Adrenal gland (tissue), 9 donors: ENCODE measurements at regions not wholly inside any gene's neighbourhood (a gene's known extent, or its start where the extent isn't known, plus 50 kb on each side); places are given as distances from the start of the nearest gene placed in this dataset.

Experiments used
- DNase-seq, 7 donors: peaks; one replicate each; pipeline ENCODE4 v3.0.0-alpha.2; 2019 to 2020
- H3K27ac ChIP-seq, 5 donors: fragments of 200-600 bp; sonication (generic) in 4 of 5; 1 replicate in 3 of 5; 2 replicates in 2 of 5; pipeline versions ENCODE4 v1.5.1 to v1.8.0; 2016 to 2020; ENCODE audit warnings: mild to moderate bottlenecking in 1 of 5
- H3K27me3 ChIP-seq: fragments of 200-600 bp; 2 replicates; pipeline ENCODE4 v1.8.0; 2021
- H3K36me3 ChIP-seq, 2 donors: fragments of 200-600 bp; replicated peaks in 1 of 2; 1 replicate in 1 of 2; 2 replicates in 1 of 2; pipeline versions ENCODE4 v1.5.1 to v1.8.0; 2018 to 2022
- H3K4me1 ChIP-seq, 2 donors: fragments of 200-600 bp; replicated peaks in 1 of 2; 1 replicate in 1 of 2; 2 replicates in 1 of 2; pipeline versions ENCODE4 v1.5.1 to v1.8.0; 2018 to 2021
- H3K4me3 ChIP-seq, 4 donors: fragments of 200-600 bp; sonication (generic) in 3 of 4; one replicate each; pipeline ENCODE4 v1.5.1; 2016 to 2018
- H3K9me3 ChIP-seq, 3 donors: fragments of 200-600 bp; sonication (generic) in 1 of 3; replicated peaks in 1 of 3; 1 replicate in 2 of 3; 2 replicates in 1 of 3; pipeline versions ENCODE4 v1.5.1 to v1.8.0; 2016 to 2021
- CTCF ChIP-seq, 6 experiments: fragments of 450-650 bp in 4 of 6; fragments of 200-600 bp in 2 of 6; sonication (generic) in 1 of 6; IDR thresholded peaks; 1 replicate in 5 of 6; 2 replicates in 1 of 6; pipeline versions ENCODE4 v1.5.1 to v1.8.0; 2016 to 2021; ENCODE audit warnings: antibody characterized with exemption in 6 of 6, mild to moderate bottlenecking in 2 of 6, moderate library complexity in 1 of 6
- POLR2A ChIP-seq, 2 donors: fragments of 450-650 bp; IDR thresholded peaks; one replicate each; pipeline ENCODE4 v1.6.1; 2017; ENCODE audit warnings: antibody characterized with exemption in 2 of 2, mild to moderate bottlenecking in 2 of 2, moderate library complexity in 1 of 2
- WGBS, 4 donors: extraction: QIAGEN DNeasy Blood & Tissue Kit in 2 of 4; methylation state at CpG; one replicate each; pipeline versions ENCODE4 v1.1.5 to v1.1.7; 2013 to 2017; 5-methylcytosine and 5-hydroxymethylcytosine counted together
- intact Hi-C, 2 donors: fragments of 100-400 bp; cut with DNase I; formaldehyde crosslinking; loops; one replicate each; pipeline versions ENCODE4 v1.14.1 to v1.15.0; 2022 to 2023
- donor health status: healthy with polysubstance abuse.
- donor health status: Bipolar disorder and iron deficiency.
- donor health status: DM: yes; HTN: yes; CAD: no.
- donor health status: DM: no; HTN: no; CAD: no.
- donor health status: DM: no; HTN: no; CAD: no.

GRCh38 chr1:30089024-30089430, 634.4 kb downstream of the MATN1 start:
- peaks cover under 1 to 5% of the 10 kb centered on the region in 2 donors for H3K4me1 ChIP-seq
- H3K4me3 ChIP-seq, result no peak overlapping the region
- WGBS, 4 donors, result 37 to 46% (median 45%) methylated on average over 11 of the region's 11 CpGs
- H3K9me3 ChIP-seq, result peaks cover 0 to 6% (median 0%) of the 10 kb centered on the region in 3 donors
- peak in 1 of 7 donors; percentile 79 for DNase-seq
- intact Hi-C loops, result loop anchor here (5.0 to 10.0 kb wide), 4 partner anchors 182 to 854 kb away; partner anchors contain the start of genes MECR (in 1 of the 2) and PTPRU (in 1 of the 2)
- H3K27ac ChIP-seq, result no peak overlapping the region
- peaks cover 5% of the 10 kb centered on the region for H3K27me3 ChIP-seq
- H3K36me3 ChIP-seq, result no peaks in the 10 kb centered on the region
- TF ChIP-seq CTCF (IDR thresholded peaks at IDR 0.05) (no peak), POLR2A (IDR thresholded peaks at IDR 0.05) (no peak)

- Histone ChIP-seq H3K9me3 (peaks cover 0 to 6% (median 0%) of the 10 kb centered on the region in 3 donors), H3K4me3 (no peak overlapping the region), H3K27ac (no peak overlapping the region), H3K27me3 (peaks cover 5% of the 10 kb centered on the region), H3K4me1 (peaks cover 5 to 9% of the 10 kb centered on the region in 2 donors), H3K36me3 (no peaks in the 10 kb centered on the region)
- intact Hi-C loops, result loop anchor here (5.0 to 10.0 kb wide), 4 partner anchors 181 to 854 kb away; partner anchors contain the start of genes MECR (in 1 of the 2) and PTPRU (in 1 of the 2)
- TF ChIP-seq CTCF (IDR thresholded peaks at IDR 0.05) (no peak), POLR2A (IDR thresholded peaks at IDR 0.05) (no peak)
- no peak for DNase-seq
- 74 to 77% (median 76%) methylated on average over 10 of the region's 10 CpGs for WGBS, 4 donors
These were observed 634.8 kb downstream of the MATN1 start for GRCh38 chr1:30088594-30088993.

- TF ChIP-seq POLR2A (IDR thresholded peaks at IDR 0.05) (no peak), CTCF (IDR thresholded peaks at IDR 0.05) (peak in 1 of 6 experiments; percentile 11)
- intact Hi-C loops, result loop anchor here (5.0 to 10.0 kb wide), 4 partner anchors 180 to 853 kb away; partner anchors contain the start of genes MECR (in 1 of the 2) and PTPRU (in 1 of the 2)
- no peak for DNase-seq
These were observed 635.9 kb downstream of the MATN1 start for GRCh38 chr1:30087465-30087864.

GRCh38 chr1:30085811-30086770, 637.3 kb downstream of the MATN1 start:
- 20 to 47% (median 24%) methylated on average over 21 to 45 of the region's 45 CpGs for WGBS, 4 donors
- DNase-seq, result peak in 6 of 7 donors; percentile 28 to 75 (median 43)
- Histone ChIP-seq H3K4me1 (peaks cover 8 to 13% of the 10 kb centered on the region in 2 donors), H3K27me3 (peaks cover 5% of the 10 kb centered on the region), H3K36me3 (no peaks in the 10 kb centered on the region), H3K9me3 (no peaks in the 10 kb centered on the region), H3K27ac (no peak overlapping the region), H3K4me3 (no peak overlapping the region)
- intact Hi-C loops, result loop anchor here (5.0 to 10.0 kb wide), 4 partner anchors 179 to 851 kb away; partner anchors contain the start of genes MECR (in 1 of the 2) and PTPRU (in 1 of the 2)
- no peak for TF ChIP-seq POLR2A (IDR thresholded peaks at IDR 0.05)
- TF ChIP-seq CTCF (IDR thresholded peaks at IDR 0.05), result peak; percentile 38 to 78 (median 61)

More at GRCh38 chr1:30087465-30087864, 635.9 kb downstream of the MATN1 start:
- Histone ChIP-seq H3K4me3 (no peak overlapping the region), H3K27ac (no peak overlapping the region), H3K36me3 (no peaks in the 10 kb centered on the region), H3K4me1 (peaks cover 8 to 13% of the 10 kb centered on the region in 2 donors), H3K9me3 (peaks cover 0 to 3% (median 0%) of the 10 kb centered on the region in 3 donors), H3K27me3 (peaks cover 5% of the 10 kb centered on the region)
- WGBS, 4 donors, result 66 to 72% (median 67%) methylated on average over 4 to 6 of the region's 6 CpGs
